Calu3 (cell line): ENCODE measurements at regions not wholly inside any gene's neighbourhood (a gene's known extent, or its start where the extent isn't known, plus 50 kb on each side); places are given as distances from the start of the nearest gene placed in this dataset.

Experiments
- BruUV-seq: library from RNA; stranded (reverse); fragments of 400-500 nt; replicated peaks from 2 replicates; lab custom pipeline; 2021; lab: Mats Ljungman, UMichigan
- CTCF ChIA-PET: fragments of 300-600 bp; sonication (Branson Sonifier 250); formaldehyde crosslinking; loops from one replicate; lab custom pipeline; 2022; ENCODE audit warnings: antibody characterized with exemption; lab: Charles Lee
- DNase-seq: peaks from one replicate; pipeline ENCODE4 v3.0.0; 2022
- H3K27ac Mint-ChIP-seq: one replicate; pipeline ENCODE4 v1.8.0; 2022; ENCODE audit warnings: mixed read lengths; ENCODE audit not compliant: unreplicated experiment
- H3K27me3 Mint-ChIP-seq: one replicate; pipeline ENCODE4 v1.8.0; 2022; ENCODE audit warnings: mixed read lengths; ENCODE audit not compliant: unreplicated experiment
- H3K36me3 Mint-ChIP-seq: one replicate; pipeline ENCODE4 v1.8.0; 2022; ENCODE audit warnings: mild to moderate bottlenecking, moderate library complexity, mixed read lengths; ENCODE audit not compliant: insufficient read depth, unreplicated experiment
- H3K4me1 Mint-ChIP-seq: one replicate; pipeline ENCODE4 v1.8.0; 2022; ENCODE audit warnings: mild to moderate bottlenecking, low read depth, mixed read lengths; ENCODE audit not compliant: unreplicated experiment
- H3K4me3 Mint-ChIP-seq: one replicate; pipeline ENCODE4 v1.8.0; 2022; ENCODE audit warnings: mild to moderate bottlenecking, low read depth, moderate library complexity, mixed read lengths; ENCODE audit not compliant: unreplicated experiment
- H3K9me3 Mint-ChIP-seq: one replicate; pipeline ENCODE4 v1.8.0; 2022; ENCODE audit warnings: low read depth, mixed read lengths; ENCODE audit not compliant: unreplicated experiment
- intact Hi-C: fragments of 100-400 bp; cut with micrococcal nuclease; formaldehyde crosslinking; loops from one replicate; pipeline ENCODE4 v1.10.0; 2022; ENCODE audit not compliant: unreplicated experiment
- TF ChIP-seq, protein P1 (sequence below): fragments of 200-600 bp; IDR thresholded peaks from one replicate; pipeline ENCODE4 v1.8.0; 2022; ENCODE audit warnings: antibody characterized with exemption; ENCODE audit not compliant: unreplicated experiment

- H3K4me1 Mint-ChIP-seq = no peaks in the 10 kb centered on the region
- peaks cover 3% of the 10 kb centered on the region for H3K9me3 Mint-ChIP-seq
- TF ChIP-seq, protein P1, sequence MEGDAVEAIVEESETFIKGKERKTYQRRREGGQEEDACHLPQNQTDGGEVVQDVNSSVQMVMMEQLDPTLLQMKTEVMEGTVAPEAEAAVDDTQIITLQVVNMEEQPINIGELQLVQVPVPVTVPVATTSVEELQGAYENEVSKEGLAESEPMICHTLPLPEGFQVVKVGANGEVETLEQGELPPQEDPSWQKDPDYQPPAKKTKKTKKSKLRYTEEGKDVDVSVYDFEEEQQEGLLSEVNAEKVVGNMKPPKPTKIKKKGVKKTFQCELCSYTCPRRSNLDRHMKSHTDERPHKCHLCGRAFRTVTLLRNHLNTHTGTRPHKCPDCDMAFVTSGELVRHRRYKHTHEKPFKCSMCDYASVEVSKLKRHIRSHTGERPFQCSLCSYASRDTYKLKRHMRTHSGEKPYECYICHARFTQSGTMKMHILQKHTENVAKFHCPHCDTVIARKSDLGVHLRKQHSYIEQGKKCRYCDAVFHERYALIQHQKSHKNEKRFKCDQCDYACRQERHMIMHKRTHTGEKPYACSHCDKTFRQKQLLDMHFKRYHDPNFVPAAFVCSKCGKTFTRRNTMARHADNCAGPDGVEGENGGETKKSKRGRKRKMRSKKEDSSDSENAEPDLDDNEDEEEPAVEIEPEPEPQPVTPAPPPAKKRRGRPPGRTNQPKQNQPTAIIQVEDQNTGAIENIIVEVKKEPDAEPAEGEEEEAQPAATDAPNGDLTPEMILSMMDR = no peak
- no peaks in the 10 kb centered on the region for H3K36me3 Mint-ChIP-seq
- no peak overlapping the region for H3K27ac Mint-ChIP-seq
- BruUV-seq = no TSS peak
- H3K27me3 Mint-ChIP-seq = no peaks in the 10 kb centered on the region
- no peak for DNase-seq
- intact Hi-C loops = no loop called here
- CTCF ChIA-PET = interaction anchor here (0.6 kb wide), 1 partner anchor 300 kb away, joined by 3 read pairs; no protein-coding TSS in a partner anchor
- H3K4me3 Mint-ChIP-seq = no peak overlapping the region
Observed at GRCh38 chr2:219957820-219958219, 330.4 kb downstream of the SLC4A3 start.

DNA sequence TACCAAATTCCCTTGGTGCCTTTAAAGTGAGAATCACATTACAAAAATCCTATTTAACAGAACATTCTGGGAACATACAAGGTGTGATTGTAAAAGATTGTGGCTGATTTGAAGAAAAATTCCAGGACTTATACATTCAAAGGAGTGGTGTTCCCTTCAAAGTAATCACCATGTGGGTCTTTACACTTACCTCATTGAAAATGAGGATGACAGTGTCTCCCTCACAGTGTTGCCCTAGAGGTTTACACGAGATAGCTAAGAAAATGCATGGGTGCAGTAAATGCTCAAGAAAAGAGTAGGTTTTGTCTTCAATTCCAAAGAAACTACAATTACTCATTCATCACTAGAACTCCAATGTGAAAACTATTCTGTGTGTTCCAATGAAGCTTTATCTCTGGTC is 331.5 kb downstream of the SLC4A3 start:
- Mint-ChIP-seq H3K27ac (no peak overlapping the region), H3K27me3 (no peaks in the 10 kb centered on the region), H3K4me3 (no peak overlapping the region), H3K4me1 (no peaks in the 10 kb centered on the region), H3K36me3 (no peaks in the 10 kb centered on the region), H3K9me3 (no peaks in the 10 kb centered on the region)
- TF ChIP-seq, protein P1 = no peak
- CTCF ChIA-PET = interaction anchor here (0.7 kb wide), 1 partner anchor 10 kb away, joined by 3 read pairs; no protein-coding TSS in a partner anchor
- DNase-seq = no peak
- intact Hi-C loops = no loop called here
- BruUV-seq = no TSS peak

DNA sequence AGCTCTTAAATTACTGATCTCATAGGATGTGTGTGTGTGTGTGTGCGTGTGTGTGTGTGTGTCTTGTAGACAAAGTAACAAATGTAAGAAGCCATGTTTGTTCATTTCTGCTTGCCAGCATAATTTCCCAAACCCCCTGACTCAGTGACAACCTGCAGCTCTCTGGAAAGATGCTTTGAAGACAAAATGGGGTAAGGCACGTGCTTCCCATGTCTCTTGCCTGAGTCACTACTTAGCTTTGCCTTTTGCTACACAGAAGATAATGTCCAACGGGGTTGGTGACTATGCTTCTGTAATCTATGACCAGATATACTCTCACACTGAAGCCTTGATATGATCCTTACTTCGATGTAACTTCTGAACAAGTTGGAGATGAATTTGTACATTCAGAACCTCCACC is 332.0 kb downstream of the SLC4A3 start:
- Mint-ChIP-seq H3K27ac (no peak overlapping the region), H3K4me1 (no peaks in the 10 kb centered on the region), H3K9me3 (no peaks in the 10 kb centered on the region), H3K36me3 (no peaks in the 10 kb centered on the region), H3K4me3 (no peak overlapping the region), H3K27me3 (no peaks in the 10 kb centered on the region)
- intact Hi-C loops = no loop called here
- CTCF ChIA-PET = no interaction called here
- DNase-seq = no peak
- no TSS peak for BruUV-seq
- TF ChIP-seq, protein P1 = no peak

DNA sequence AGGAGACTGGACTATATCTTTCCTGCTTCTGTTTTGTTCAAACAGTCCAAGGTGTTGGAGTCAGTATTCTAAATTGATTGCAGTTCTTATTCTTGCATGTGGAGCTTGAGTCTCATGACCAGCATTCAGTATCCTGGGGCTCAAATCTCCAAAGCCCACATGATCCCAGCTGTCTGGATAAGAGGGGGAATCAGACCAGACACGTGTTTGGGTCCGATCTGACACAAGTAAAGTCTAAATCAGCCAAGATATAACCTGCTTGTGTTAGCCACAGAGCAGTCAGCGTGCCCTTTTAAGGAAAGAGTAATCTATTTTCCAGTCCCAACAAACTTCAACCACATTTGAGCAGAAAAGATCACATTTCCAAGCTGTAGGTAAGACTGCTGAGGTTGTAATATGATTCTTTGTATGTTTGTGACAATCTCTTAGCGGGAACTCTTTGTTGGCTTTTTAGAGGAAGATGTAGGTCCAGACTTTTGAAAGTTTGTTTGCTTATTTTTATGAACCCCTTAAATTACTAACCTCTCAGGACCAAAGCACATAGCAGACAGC is 334.6 kb downstream of the SLC4A3 start:
- Mint-ChIP-seq H3K27ac (no peak overlapping the region), H3K36me3 (no peaks in the 10 kb centered on the region), H3K4me3 (no peak overlapping the region), H3K4me1 (no peaks in the 10 kb centered on the region), H3K27me3 (no peaks in the 10 kb centered on the region), H3K9me3 (peaks cover 4% of the 10 kb centered on the region)
- no TSS peak for BruUV-seq
- TF ChIP-seq, protein P1 = no peak
- intact Hi-C loops = no loop called here
- DNase-seq = no peak
- CTCF ChIA-PET = interaction anchor here (0.6 kb wide), 1 partner anchor 1315 kb away, joined by 4 read pairs; no protein-coding TSS in a partner anchor
